22Rv1 (cell line): ENCODE measurements at regions not wholly inside any gene's neighbourhood (a gene's known extent, or its start where the extent isn't known, plus 50 kb on each side); places are given as distances from the start of the nearest gene placed in this dataset.

Experiments
- H3K27ac ChIP-seq: fragments of 450-650 bp; 2 replicates; pipeline ENCODE4 v1.5.1; 2017
- CTCF ChIP-seq: fragments of 450-650 bp; IDR thresholded peaks from 2 replicates; pipeline ENCODE4 v1.5.1; 2017; ENCODE audit warnings: mild to moderate bottlenecking
- ZFX ChIP-seq: fragments of 450-650 bp; IDR thresholded peaks from 2 replicates; pipeline ENCODE4 v1.6.1; 2017; ENCODE audit warnings: antibody characterized with exemption, borderline replicate concordance

GRCh38 chr2:60676706-60677330, 79.2 kb upstream of the PAPOLG start:
- no peak overlapping the region for H3K27ac ChIP-seq
- TF ChIP-seq CTCF (no peak), ZFX (no peak)

- no peak overlapping the region for H3K27ac ChIP-seq
- TF ChIP-seq CTCF (no peak), ZFX (no peak)
These were observed 78.7 kb upstream of the PAPOLG start for GRCh38 chr2:60677356-60677755.

GRCh38 chr2:60678551-60678950, 77.5 kb upstream of the PAPOLG start:
- H3K27ac ChIP-seq = no peak overlapping the region
- TF ChIP-seq ZFX = no peak
- no peak for TF ChIP-seq CTCF

GRCh38 chr2:60679036-60679780, 76.9 kb upstream of the PAPOLG start:
- TF ChIP-seq CTCF (no peak), ZFX (no peak)

GRCh38 chr2:60693551-60693950, 62.5 kb upstream of the PAPOLG start:
- no peak for TF ChIP-seq CTCF
- no peak for TF ChIP-seq ZFX
- H3K27ac ChIP-seq = no peak overlapping the region

More at GRCh38 chr2:60679036-60679780, 76.9 kb upstream of the PAPOLG start:
- no peak overlapping the region for H3K27ac ChIP-seq

- H3K27ac ChIP-seq = no peak overlapping the region
- TF ChIP-seq CTCF (no peak), ZFX (no peak)
These were observed 60.3 kb upstream of the PAPOLG start for GRCh38 chr2:60695793-60696192.

- H3K27ac ChIP-seq = no peak overlapping the region
- no peak for TF ChIP-seq CTCF
- TF ChIP-seq ZFX = no peak
These were observed 56.5 kb upstream of the PAPOLG start for GRCh38 chr2:60699617-60700016.
